H1 (cell line): ENCODE measurements at regions not wholly inside any gene's neighbourhood (a gene's known extent, or its start where the extent isn't known, plus 50 kb on each side); places are given as distances from the start of the nearest gene placed in this dataset.

Experiments used
- BACH1 ChIP-seq: IDR thresholded peaks from 2 replicates; pipeline ENCODE4 v1.6.1; 2012; ENCODE audit warnings: low read length, improper control_type of control experiment
- CHD2 ChIP-seq: IDR thresholded peaks from 2 replicates; pipeline ENCODE4 v1.6.1; 2012; ENCODE audit warnings: low read length, improper control_type of control experiment
- EP300 ChIP-seq, 2 experiments: IDR thresholded peaks; 1 replicate in 1 of 2; 2 replicates in 1 of 2; pipeline ENCODE4 v1.6.1; 2011 to 2012; ENCODE audit warnings: low read depth in 2 of 2, low read length in 2 of 2, mild to moderate bottlenecking in 2 of 2, borderline replicate concordance in 1 of 2, inconsistent platforms in 1 of 2, moderate library complexity in 1 of 2
- EZH2 ChIP-seq: fragments of 200-600 bp; sonication (generic); IDR thresholded peaks from 2 replicates; pipeline ENCODE4 v1.7.1; 2012; ENCODE audit warnings: low read depth, mild to moderate bottlenecking, moderate library complexity, low read length, inconsistent platforms; ENCODE audit not compliant: severe bottlenecking
- POLR2A ChIP-seq, 2 experiments: IDR thresholded peaks; 1 replicate in 1 of 2; 2 replicates in 1 of 2; pipeline ENCODE4 v1.6.1; 2011; ENCODE audit warnings: low read depth in 2 of 2, low read length in 2 of 2, mild to moderate bottlenecking in 2 of 2; ENCODE audit errors: control extremely low read depth in 1 of 2
- POLR2AphosphoS5 ChIP-seq: IDR thresholded peaks from 2 replicates; pipeline ENCODE4 v1.6.1; 2011; ENCODE audit warnings: low read depth, low read length
- RAD21 ChIP-seq, 2 experiments: IDR thresholded peaks in 1 of 2; conservative IDR thresholded peaks in 1 of 2; 2 replicates each; pipeline ENCODE4 v1.6.1; 2011; ENCODE audit warnings: low read depth in 2 of 2, low read length in 2 of 2, improper control_type of control experiment in 1 of 2, inconsistent platforms in 1 of 2, mild to moderate bottlenecking in 1 of 2, moderate library complexity in 1 of 2
- RXRA ChIP-seq: IDR thresholded peaks from 2 replicates; pipeline ENCODE4 v1.6.1; 2011; ENCODE audit warnings: low read depth, mild to moderate bottlenecking, low read length, moderate library complexity; ENCODE audit not compliant: insufficient read depth
- SP1 ChIP-seq: IDR thresholded peaks from 2 replicates; pipeline ENCODE4 v1.6.1; 2011; ENCODE audit warnings: low read depth, low read length
- SP4 ChIP-seq: IDR thresholded peaks from 2 replicates; pipeline ENCODE4 v1.6.1; 2012; ENCODE audit warnings: low read length, inconsistent platforms
- TF ChIP-seq, protein P1 (sequence below), 3 experiments: IDR thresholded peaks; 1 replicate in 2 of 3; 2 replicates in 1 of 3; pipeline versions ENCODE4 v1.5.1 to v1.6.1; 2011; ENCODE audit warnings: low read length in 3 of 3, mild to moderate bottlenecking in 3 of 3, inconsistent platforms in 2 of 3, low read depth in 1 of 3, moderate library complexity in 1 of 3; ENCODE audit not compliant: insufficient read depth in 1 of 3; ENCODE audit errors: control extremely low read depth in 1 of 3
- TF ChIP-seq, protein P2 (sequence below): fragments of 300-600 bp; sonication (generic); IDR thresholded peaks from 2 replicates; pipeline ENCODE4 v1.7.1; 2012; ENCODE audit warnings: low read length, moderate library complexity, mild to moderate bottlenecking, inconsistent platforms; ENCODE audit not compliant: insufficient replicate concordance

DNA sequence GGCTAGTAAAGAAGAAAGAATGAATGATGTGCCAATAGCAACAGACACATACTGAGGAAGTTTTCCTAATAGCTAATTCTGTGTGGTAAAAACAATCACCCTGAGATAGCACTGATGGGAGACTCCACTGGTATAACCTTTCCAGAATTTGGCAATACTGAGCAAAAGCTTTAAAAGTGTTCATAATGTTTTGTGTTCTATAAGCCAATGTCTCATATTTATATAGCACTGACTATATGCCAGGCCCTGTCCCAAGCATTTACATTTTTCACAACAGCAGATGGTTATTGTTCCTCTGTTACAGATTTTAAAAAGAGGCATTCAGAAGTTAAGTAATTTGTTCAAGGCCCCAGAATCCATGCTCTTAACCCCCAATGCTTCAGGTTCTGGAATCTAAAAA is 108.0 kb upstream of the DST start:
- TF ChIP-seq POLR2A (IDR thresholded peaks at IDR 0.05; ENCODE audit: control extremely low read depth in 1 of 2, low read depth in 2 of 2, low read length in 2 of 2) (no peak), CHD2 (no peak), POLR2AphosphoS5 (no peak), SP4 (no peak), RAD21 (IDR thresholded peaks at IDR 0.05 in 1 of 2, conservative IDR thresholded peaks at IDR 0.05 in 1 of 2; ENCODE audit: low read depth in 2 of 2, low read length in 2 of 2) (no peak), EZH2 (no peak), EP300 (IDR thresholded peaks at IDR 0.05; ENCODE audit: borderline replicate concordance in 1 of 2, low read depth in 2 of 2, low read length in 2 of 2) (no peak), RXRA (no peak), SP1 (no peak), BACH1 (no peak)
- TF ChIP-seq, protein P1, sequence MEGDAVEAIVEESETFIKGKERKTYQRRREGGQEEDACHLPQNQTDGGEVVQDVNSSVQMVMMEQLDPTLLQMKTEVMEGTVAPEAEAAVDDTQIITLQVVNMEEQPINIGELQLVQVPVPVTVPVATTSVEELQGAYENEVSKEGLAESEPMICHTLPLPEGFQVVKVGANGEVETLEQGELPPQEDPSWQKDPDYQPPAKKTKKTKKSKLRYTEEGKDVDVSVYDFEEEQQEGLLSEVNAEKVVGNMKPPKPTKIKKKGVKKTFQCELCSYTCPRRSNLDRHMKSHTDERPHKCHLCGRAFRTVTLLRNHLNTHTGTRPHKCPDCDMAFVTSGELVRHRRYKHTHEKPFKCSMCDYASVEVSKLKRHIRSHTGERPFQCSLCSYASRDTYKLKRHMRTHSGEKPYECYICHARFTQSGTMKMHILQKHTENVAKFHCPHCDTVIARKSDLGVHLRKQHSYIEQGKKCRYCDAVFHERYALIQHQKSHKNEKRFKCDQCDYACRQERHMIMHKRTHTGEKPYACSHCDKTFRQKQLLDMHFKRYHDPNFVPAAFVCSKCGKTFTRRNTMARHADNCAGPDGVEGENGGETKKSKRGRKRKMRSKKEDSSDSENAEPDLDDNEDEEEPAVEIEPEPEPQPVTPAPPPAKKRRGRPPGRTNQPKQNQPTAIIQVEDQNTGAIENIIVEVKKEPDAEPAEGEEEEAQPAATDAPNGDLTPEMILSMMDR (IDR thresholded peaks at IDR 0.05; ENCODE audit: control extremely low read depth in 1 of 3, insufficient read depth in 1 of 3, low read depth in 1 of 3, low read length in 3 of 3), result no peak
- TF ChIP-seq, protein P2, sequence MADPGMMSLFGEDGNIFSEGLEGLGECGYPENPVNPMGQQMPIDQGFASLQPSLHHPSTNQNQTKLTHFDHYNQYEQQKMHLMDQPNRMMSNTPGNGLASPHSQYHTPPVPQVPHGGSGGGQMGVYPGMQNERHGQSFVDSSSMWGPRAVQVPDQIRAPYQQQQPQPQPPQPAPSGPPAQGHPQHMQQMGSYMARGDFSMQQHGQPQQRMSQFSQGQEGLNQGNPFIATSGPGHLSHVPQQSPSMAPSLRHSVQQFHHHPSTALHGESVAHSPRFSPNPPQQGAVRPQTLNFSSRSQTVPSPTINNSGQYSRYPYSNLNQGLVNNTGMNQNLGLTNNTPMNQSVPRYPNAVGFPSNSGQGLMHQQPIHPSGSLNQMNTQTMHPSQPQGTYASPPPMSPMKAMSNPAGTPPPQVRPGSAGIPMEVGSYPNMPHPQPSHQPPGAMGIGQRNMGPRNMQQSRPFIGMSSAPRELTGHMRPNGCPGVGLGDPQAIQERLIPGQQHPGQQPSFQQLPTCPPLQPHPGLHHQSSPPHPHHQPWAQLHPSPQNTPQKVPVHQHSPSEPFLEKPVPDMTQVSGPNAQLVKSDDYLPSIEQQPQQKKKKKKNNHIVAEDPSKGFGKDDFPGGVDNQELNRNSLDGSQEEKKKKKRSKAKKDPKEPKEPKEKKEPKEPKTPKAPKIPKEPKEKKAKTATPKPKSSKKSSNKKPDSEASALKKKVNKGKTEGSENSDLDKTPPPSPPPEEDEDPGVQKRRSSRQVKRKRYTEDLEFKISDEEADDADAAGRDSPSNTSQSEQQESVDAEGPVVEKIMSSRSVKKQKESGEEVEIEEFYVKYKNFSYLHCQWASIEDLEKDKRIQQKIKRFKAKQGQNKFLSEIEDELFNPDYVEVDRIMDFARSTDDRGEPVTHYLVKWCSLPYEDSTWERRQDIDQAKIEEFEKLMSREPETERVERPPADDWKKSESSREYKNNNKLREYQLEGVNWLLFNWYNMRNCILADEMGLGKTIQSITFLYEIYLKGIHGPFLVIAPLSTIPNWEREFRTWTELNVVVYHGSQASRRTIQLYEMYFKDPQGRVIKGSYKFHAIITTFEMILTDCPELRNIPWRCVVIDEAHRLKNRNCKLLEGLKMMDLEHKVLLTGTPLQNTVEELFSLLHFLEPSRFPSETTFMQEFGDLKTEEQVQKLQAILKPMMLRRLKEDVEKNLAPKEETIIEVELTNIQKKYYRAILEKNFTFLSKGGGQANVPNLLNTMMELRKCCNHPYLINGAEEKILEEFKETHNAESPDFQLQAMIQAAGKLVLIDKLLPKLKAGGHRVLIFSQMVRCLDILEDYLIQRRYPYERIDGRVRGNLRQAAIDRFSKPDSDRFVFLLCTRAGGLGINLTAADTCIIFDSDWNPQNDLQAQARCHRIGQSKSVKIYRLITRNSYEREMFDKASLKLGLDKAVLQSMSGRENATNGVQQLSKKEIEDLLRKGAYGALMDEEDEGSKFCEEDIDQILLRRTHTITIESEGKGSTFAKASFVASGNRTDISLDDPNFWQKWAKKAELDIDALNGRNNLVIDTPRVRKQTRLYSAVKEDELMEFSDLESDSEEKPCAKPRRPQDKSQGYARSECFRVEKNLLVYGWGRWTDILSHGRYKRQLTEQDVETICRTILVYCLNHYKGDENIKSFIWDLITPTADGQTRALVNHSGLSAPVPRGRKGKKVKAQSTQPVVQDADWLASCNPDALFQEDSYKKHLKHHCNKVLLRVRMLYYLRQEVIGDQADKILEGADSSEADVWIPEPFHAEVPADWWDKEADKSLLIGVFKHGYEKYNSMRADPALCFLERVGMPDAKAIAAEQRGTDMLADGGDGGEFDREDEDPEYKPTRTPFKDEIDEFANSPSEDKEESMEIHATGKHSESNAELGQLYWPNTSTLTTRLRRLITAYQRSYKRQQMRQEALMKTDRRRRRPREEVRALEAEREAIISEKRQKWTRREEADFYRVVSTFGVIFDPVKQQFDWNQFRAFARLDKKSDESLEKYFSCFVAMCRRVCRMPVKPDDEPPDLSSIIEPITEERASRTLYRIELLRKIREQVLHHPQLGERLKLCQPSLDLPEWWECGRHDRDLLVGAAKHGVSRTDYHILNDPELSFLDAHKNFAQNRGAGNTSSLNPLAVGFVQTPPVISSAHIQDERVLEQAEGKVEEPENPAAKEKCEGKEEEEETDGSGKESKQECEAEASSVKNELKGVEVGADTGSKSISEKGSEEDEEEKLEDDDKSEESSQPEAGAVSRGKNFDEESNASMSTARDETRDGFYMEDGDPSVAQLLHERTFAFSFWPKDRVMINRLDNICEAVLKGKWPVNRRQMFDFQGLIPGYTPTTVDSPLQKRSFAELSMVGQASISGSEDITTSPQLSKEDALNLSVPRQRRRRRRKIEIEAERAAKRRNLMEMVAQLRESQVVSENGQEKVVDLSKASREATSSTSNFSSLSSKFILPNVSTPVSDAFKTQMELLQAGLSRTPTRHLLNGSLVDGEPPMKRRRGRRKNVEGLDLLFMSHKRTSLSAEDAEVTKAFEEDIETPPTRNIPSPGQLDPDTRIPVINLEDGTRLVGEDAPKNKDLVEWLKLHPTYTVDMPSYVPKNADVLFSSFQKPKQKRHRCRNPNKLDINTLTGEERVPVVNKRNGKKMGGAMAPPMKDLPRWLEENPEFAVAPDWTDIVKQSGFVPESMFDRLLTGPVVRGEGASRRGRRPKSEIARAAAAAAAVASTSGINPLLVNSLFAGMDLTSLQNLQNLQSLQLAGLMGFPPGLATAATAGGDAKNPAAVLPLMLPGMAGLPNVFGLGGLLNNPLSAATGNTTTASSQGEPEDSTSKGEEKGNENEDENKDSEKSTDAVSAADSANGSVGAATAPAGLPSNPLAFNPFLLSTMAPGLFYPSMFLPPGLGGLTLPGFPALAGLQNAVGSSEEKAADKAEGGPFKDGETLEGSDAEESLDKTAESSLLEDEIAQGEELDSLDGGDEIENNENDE, result no peak
